ENCODE measurements at regions not wholly inside any gene's neighbourhood (a gene's known extent, or its start where the extent isn't known, plus 50 kb on each side); places are given as distances from the start of the nearest gene placed in this dataset.
"Not testable (repeated sequence)": the region's sequence is repeated elsewhere in the genome, so short reads cannot be mapped to it uniquely, and the experiment has no call there.

GRCh38 chr2:116250376-116250775, 1564.1 kb upstream of the DDX18 start:
- intact Hi-C loops (cut with micrococcal nuclease) = no loop called here
- no peak overlapping the region for H3K27ac Mint-ChIP-seq
- H3K4me1 Mint-ChIP-seq (ENCODE audit: low read depth) = no peaks in the 10 kb centered on the region
- no peak for TF ChIP-seq CTCF (IDR thresholded peaks at IDR 0.05)
- ChIA-PET CTCF (no interaction called here), POLR2A (no interaction called here)
- no peak for ATAC-seq
- H3K4me3 Mint-ChIP-seq = no peak overlapping the region
- H3K36me3 Mint-ChIP-seq (ENCODE audit: low read depth) = no peaks in the 10 kb centered on the region
- no peak for DNase-seq
- H3K9me3 Mint-ChIP-seq = peaks cover 22% of the 10 kb centered on the region
- no peaks in the 10 kb centered on the region for H3K27me3 Mint-ChIP-seq

- peaks cover 15% of the 10 kb centered on the region for H3K9me3 Mint-ChIP-seq
- POLR2A ChIA-PET = no interaction called here
- no peak overlapping the region for H3K4me3 Mint-ChIP-seq
- ATAC-seq (no peak), DNase-seq (no peak)
- H3K27me3 Mint-ChIP-seq = no peaks in the 10 kb centered on the region
- CTCF ChIA-PET = no interaction called here
- H3K36me3 Mint-ChIP-seq (ENCODE audit: low read depth) = no peaks in the 10 kb centered on the region
- H3K4me1 Mint-ChIP-seq (ENCODE audit: low read depth) = no peaks in the 10 kb centered on the region
- H3K27ac Mint-ChIP-seq = no peak overlapping the region
- no peak for TF ChIP-seq CTCF (IDR thresholded peaks at IDR 0.05)
- intact Hi-C loops (cut with micrococcal nuclease) = no loop called here
Measured at GRCh38 chr2:116264872-116265271, 1549.6 kb upstream of the DDX18 start.

GRCh38 chr2:116269040-116269439, 1545.5 kb upstream of the DDX18 start:
- H3K4me1 Mint-ChIP-seq (ENCODE audit: low read depth) = no peaks in the 10 kb centered on the region
- DNase-seq = no peak
- H3K27ac Mint-ChIP-seq = no peak overlapping the region
- intact Hi-C loops (cut with micrococcal nuclease) = no loop called here
- no peaks in the 10 kb centered on the region for H3K27me3 Mint-ChIP-seq
- no peak for ATAC-seq
- CTCF ChIA-PET = no interaction called here
- peaks cover 10% of the 10 kb centered on the region for H3K9me3 Mint-ChIP-seq
- no peaks in the 10 kb centered on the region for H3K36me3 Mint-ChIP-seq (ENCODE audit: low read depth)
- no peak for TF ChIP-seq CTCF (IDR thresholded peaks at IDR 0.05)
- POLR2A ChIA-PET = no interaction called here
- no peak overlapping the region for H3K4me3 Mint-ChIP-seq

- no peak for ATAC-seq
- Mint-ChIP-seq H3K36me3 (ENCODE audit: low read depth) (no peaks in the 10 kb centered on the region), H3K27me3 (no peaks in the 10 kb centered on the region), H3K9me3 (peaks cover 10% of the 10 kb centered on the region), H3K4me1 (ENCODE audit: low read depth) (no peaks in the 10 kb centered on the region), H3K4me3 (no peak overlapping the region), H3K27ac (no peak overlapping the region)
- DNase-seq = no peak
- intact Hi-C loops (cut with micrococcal nuclease) = no loop called here
- POLR2A ChIA-PET = no interaction called here
- CTCF ChIA-PET = no interaction called here
- no peak for TF ChIP-seq CTCF (IDR thresholded peaks at IDR 0.05)
Measured at GRCh38 chr2:116304328-116304727, 1510.2 kb upstream of the DDX18 start.

- Mint-ChIP-seq H3K4me3 (no peak overlapping the region), H3K4me1 (ENCODE audit: low read depth) (no peaks in the 10 kb centered on the region), H3K27ac (no peak overlapping the region), H3K36me3 (ENCODE audit: low read depth) (no peaks in the 10 kb centered on the region), H3K27me3 (no peaks in the 10 kb centered on the region), H3K9me3 (peaks cover 10% of the 10 kb centered on the region)
- no peak for TF ChIP-seq CTCF (IDR thresholded peaks at IDR 0.05)
- POLR2A ChIA-PET = no interaction called here
- CTCF ChIA-PET = no interaction called here
- no peak for DNase-seq
- no peak for ATAC-seq
- intact Hi-C loops (cut with micrococcal nuclease) = no loop called here
Measured at GRCh38 chr2:116317111-116317510, 1497.4 kb upstream of the DDX18 start.

- ATAC-seq; H3K9me3 Mint-ChIP-seq; DNase-seq; H3K36me3 Mint-ChIP-seq (ENCODE audit: low read depth); intact Hi-C loops (cut with micrococcal nuclease); H3K4me1 Mint-ChIP-seq (ENCODE audit: low read depth); H3K27ac Mint-ChIP-seq; H3K4me3 Mint-ChIP-seq; POLR2A ChIA-PET; CTCF ChIA-PET; H3K27me3 Mint-ChIP-seq: not testable (repeated sequence)
Measured at GRCh38 chr2:116318551-116318950, 1495.9 kb upstream of the DDX18 start.
